Bone marrow (tissue), 2 donors: ENCODE measurements at regions not wholly inside any gene's neighbourhood (a gene's known extent, or its start where the extent isn't known, plus 50 kb on each side); places are given as distances from the start of the nearest gene placed in this dataset.

Experiments used
- DNase-seq, 2 donors: peaks; one replicate each; lab custom pipeline; 2025; lab: John Stamatoyannopoulos, UW

DNA sequence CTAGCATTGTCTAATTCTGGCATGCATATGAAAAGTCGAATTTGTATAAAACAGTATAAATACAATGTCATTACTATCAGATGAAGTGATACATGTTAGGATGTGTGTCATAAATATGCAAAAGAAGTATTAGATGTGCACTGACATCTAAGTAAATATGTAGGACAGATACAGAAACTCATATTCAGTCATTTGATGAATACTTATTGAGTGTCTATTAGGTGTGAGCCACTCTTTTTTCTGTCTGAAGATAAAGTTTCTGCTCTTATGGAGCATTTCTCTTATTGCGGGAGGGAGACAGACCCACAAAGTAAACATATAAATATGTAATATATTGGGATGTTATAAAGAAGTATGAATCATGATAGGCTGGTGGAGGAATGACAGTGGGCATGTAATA is 426.6 kb upstream of the B3GALT2 start:
- DNase-seq, result no peak

DNA sequence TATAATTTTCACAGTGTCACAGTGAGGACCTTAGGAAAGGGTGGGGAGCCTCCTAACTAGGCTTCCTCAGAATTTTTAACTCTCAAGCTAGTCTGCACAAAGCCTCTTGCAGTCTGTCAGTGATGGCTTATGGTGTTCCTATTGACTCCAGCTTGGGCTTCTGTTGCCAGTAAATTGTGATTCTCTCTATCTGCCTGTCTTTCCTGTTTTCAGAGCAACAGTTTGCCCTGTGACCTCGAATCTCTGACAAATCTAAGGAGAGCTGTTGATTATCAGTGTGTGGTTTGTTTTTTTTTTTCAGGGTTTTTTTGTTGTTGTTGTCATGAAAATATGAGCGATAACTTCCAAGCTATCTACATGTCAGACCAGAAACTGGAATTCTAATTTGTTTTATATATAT is 423.2 kb upstream of the B3GALT2 start:
- no peak for DNase-seq

DNA sequence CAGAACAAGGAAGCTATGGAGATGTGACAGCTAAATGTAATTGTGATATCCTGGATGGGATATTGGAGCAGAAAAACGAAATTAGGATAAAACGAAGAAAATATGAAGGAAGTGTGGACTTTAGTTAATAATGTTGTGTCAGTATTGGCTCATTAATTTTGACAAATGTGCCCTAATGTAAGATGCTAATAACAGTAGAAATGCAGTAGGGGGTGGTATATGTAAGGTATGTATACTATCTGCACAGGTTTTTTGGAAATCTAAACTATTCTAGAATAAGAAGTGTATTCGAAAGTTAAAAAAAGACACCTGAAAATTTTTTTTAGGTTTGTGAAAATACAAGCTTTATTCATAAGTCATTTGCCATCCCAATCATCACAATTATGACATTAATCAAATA is 421.4 kb upstream of the B3GALT2 start:
- no peak for DNase-seq

DNA sequence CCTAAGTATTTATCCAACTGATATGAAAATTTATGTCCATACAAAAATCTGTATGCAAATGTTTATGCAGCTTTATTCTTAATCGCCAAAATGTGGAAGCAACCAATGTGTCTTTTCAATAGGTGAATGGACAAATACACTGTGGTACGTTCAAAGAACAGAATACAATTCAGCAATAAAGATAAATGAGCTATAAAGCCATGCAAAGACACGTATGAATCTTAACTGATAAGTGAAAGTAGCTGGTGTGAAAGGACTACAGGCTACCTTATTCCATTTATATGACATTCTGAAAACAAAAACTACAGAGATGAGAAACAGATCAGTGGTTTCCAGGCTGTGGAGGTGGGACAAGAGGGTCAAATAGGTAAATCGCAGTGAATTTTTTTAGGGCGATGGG is 419.6 kb upstream of the B3GALT2 start:
- no peak for DNase-seq

DNA sequence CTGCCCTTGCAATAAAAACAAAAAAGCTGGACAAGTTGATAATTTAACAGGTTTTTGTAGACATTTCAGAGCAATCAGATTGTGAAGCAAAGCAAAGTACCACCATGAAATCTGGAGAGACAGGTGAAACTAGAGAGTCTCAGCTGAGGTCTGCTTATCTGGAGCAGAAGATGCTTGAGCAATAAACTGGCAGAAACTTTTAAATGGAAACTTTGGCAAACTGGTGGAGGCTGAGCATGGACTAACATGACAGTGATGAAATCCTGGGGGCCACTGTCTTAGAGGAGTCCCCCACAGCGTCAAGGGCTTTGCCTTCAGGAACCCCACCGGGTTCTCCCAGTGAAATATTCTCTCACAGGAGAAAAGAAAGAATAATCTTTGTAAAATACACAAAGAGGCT is 416.3 kb upstream of the B3GALT2 start:
- DNase-seq, result no peak

DNA sequence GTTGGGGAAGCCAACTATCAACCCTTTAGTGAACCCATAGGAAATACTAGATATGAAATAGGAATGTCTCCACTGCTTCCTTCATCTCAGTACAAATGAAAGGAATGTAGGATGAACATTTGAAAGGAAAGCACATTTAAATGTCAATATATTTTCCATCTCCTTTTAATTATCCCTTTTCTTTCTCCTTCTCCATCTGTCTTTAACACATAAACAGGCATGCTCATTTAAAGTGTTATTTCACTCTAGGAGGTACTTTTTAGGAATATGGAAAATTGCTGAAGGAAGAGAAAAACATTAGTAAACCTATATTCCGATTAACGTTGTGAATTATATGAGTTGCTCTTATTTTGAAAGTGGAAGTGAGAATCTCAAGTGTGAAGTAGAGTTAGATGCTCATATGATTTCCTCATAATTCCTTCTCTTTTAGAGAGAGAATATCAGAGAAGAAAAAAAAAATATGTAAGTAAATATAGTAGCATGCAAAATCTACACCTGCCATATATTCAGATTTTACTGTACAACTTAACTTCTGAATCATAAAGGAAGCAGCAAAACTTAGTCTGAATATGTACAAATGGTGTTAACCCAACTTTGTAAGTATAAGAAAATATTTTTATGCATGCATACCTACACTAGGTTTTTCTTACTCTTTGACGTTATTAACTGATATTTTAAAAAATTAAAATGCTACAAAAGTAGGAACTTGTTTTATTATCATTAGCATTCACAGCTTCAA is 406.9 kb upstream of the B3GALT2 start:
- no peak for DNase-seq

DNA sequence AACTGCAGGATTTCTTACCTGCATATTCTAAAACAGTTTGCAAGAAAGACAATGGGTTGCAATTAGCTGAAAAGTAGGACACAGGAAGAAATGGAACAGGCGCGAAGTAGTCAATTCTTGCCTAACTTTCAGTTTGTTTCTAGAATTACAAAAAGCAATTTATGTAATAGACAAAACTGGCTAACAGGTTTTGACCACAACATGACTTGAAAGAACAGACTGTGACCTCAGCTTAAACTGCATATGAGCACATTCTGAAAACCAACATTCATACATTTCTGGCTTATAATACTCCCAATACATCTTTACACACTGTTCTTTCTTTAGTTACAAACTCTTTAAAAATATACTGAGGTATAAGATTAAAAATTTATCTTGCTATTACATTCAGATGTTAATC is 405.9 kb upstream of the B3GALT2 start:
- no peak for DNase-seq

DNA sequence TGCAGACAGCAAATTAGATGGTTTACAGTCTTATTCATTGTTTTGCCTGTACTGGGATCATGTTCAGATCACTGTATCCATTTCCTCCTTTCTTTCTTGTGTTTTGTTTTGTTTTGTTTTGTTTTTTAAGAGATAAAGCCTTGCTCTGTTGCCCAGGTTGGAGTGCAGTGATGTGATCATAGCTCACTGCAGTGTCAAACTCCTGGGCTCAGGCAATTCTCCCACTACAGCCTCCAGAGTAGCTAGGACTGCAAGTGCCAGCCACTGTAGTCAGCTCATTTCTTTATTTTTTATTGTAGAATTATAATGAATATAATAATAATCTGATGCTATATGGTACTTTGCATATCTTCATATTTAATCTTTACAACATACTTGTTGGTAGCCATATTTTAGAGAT is 403.7 kb upstream of the B3GALT2 start:
- DNase-seq, result no peak

DNA sequence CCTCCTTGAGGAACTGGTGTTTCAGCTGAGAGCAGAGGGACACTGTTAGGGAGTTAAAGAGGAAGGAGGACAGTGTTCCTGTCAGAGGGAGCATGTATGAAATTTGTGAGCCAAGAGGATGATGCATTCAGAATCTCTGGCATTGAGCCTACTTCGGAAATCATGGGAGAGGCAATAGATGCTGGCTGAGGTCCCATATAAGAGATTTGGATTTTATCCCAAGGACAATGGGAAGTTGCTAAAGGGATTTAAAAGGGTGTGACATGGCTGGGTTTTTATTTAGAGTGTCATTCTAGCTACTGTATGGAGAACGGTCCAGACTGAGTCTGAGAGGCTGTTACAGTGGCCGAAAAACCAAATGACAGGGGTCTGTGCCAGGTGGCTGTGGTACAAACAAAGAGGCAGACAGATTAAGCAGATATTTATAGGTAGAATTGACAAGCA is 403.2 kb upstream of the B3GALT2 start:
- DNase-seq, result no peak

DNA sequence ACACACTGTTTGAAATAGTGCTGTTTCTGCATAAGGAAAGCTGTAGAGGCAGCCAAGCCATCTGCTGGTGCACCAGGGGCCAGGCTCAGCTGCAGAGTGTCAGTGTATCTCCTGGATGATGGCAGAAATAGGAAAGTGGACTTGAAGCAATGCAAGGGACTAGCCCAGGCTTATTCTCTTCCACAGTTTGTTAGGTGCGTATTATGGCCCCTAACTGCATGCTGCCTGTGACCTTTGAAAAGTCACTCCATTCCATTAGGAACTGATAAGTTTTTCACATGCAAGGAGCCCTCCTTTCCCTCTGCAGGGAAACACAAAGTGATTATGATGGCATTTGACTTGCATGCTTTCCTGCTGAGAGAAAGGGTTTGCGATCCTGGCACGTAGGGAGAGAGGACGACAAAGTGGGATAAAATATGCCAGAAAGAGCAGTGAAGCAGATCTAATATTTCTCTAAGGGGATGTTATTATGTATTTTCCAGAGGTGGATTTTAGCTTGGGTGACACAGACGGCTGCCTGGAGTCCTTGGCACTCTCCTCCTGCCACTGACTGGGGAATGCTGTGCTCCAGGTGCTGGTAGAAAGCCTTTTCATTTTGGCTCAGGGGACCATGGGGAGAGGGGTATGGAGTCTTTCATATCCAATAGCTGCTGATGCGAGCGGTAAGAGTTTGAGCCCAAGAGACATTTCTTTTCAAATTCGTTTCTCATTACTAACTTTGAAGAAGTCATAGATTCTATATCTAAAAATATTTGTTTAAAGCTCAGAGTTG is 402.1 kb upstream of the B3GALT2 start:
- DNase-seq, result no peak

DNA sequence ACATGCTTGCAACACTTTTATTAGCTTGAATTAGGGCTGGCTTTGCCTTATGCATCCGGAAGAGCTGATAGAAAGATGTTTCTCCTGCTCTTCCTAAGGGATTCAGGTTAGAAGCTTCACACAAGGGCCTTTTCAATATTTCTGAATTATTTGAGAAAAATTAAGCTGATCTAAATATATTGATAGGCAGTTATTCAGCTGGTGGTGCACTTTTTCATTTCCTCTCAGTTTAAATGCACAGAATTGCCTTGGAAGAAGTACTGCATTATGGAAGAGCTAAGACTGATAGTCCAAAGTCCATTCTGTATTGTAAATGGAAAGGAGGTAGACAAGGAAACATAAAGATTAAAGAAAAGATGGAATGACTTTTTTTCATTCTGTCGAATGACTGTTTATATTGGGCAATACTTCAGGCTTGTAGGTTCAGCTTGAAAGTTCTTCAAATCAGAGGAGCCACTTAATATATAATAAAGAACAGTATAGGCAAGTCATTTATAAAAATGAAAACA is 398.4 kb upstream of the B3GALT2 start:
- no peak for DNase-seq

DNA sequence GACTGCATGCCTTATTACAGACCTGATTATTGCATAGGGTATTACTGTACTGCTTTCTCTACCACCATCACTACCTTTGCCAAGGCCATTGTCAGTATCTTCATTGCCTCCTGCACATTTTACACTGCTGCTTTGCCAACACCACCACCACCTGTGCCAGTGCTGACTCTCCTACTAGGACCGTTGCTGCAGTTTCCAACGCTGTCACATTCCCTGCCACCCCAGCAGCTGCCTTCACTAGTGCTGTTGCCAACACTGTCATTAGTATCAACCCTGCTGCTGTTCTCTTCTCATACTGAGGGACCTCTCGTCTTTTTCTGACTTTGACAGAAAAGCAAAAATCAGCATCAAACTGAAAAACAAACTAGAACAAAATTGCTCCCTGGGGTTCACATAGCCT is 394.9 kb upstream of the B3GALT2 start:
- DNase-seq, result no peak

DNA sequence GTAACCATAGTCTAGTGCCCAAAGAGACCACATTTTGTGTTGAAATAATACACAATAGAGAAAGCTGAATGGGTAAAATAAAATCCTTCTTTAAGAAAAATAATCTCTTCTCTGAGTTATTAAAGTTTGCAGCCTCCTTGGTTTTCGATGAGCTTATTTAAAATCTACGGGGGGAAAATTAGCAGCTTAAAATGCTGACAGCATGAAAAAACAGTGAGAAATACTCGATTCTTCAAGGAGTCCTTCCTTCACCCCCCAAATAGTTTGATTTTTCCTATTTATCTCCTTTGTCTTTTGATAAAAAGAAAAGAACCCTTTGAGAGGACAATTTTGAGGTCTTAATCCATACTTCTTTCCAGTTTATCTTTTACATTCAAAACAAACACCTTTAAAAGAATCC is 394.0 kb upstream of the B3GALT2 start:
- DNase-seq, result no peak

DNA sequence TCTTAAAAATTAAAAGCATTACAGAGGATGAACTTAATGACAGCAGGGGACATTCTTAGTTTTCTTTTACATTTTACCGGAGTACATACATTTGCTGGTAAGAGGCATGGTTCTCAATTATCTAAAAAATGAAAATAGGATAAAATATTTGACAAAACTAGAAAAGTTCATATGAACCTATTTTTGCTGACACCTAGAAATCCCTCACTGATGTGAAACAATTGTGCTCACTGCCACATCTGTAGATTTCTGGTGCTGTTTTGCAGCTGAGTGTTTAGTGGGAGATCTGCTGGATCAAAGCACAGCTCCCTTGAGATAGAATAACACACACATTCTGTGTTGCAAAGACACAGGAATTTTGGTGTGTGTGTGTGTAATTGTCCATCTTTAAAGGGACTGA is 392.9 kb upstream of the B3GALT2 start:
- no peak for DNase-seq

DNA sequence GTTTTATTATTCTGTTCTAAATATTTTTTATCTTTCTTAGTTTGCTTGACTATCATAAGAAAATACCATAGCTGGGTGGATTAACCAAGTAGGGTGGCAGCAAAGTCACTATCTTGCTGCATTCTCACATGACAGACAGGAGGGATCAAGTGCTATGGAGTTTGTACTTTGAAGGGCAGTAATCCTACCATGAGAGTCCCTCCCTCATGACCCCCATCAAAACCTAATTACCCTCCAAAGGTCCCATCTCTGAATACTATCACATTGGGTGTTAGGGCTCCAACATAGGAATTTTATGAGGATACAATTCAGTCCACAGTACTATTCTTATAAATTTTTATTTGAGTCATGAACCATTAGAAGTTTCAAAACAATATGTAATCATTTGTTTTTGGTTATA is 388.5 kb upstream of the B3GALT2 start:
- no peak for DNase-seq

DNA sequence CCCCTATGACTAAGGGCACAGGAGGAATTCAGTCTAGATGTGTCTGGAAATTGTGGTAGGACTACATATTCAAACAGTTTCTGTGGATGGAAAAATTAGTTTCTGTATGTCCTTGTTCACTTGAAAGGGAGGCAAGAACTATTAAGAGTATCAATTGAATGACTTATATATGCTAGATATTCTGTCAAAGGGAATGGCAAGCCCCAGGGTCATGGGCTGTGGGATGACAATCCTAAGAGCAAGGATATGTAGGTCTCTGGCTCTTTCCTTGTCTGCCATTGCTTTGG is 383.5 kb upstream of the B3GALT2 start:
- DNase-seq, result no peak

DNA sequence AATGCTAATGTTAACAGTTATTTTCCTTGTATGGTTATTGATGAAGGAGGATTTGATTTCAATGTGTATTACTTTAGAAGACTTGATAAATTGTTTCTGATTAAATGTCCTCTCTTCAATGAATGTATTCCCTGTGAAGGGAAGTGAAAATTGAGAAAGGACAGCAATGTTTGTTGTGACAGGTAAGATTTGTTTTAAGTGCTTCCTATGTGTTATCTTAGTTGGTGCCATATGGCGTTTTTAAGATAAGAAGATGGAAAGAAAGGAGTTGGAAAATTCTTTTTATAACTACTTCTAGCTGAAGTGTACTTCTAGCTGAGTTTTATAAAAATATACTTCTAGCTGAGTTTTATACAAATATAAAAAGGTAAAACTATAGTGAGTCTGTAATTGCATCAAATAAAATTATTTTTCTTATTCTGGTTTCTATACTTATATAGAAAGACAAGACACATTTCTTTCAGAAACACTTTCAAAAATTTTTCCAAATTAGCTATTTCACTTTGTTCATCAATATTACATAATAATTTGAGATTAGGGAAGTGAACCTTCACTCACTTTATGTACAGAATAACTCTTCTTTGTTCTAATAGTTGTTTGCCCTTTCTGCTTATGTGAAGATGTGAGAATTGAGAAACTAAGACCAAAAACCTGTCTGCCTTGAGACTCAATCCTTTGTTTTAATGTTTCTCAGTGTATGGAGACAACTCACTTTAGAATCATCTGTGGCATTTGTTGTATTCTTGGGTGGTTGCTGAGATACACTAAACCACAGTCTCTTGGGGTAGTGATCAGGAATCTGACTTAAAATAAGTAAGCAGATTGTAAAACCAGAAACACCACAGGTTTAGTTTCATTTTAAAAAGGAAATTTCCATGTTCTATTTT is 382.9 kb upstream of the B3GALT2 start:
- DNase-seq, result no peak

DNA sequence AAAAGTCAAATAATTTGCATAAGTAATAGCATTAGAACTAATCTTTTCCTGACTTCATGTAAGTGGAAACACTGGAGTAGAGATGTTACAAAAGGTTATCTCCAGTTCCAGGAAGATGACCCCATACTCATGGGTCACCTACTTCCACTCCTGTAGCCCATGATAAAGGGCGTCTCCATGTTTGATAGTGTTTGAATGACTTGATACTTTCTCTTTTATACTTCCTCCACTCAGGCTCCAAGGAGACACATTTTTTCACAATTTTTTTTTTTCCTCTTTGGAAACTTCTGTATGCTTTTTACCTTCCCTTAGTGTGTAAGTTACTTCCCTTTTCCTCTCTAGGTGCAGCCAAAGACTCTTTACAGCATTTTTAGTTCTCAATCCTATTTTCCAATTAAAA is 382.1 kb upstream of the B3GALT2 start:
- no peak for DNase-seq

DNA sequence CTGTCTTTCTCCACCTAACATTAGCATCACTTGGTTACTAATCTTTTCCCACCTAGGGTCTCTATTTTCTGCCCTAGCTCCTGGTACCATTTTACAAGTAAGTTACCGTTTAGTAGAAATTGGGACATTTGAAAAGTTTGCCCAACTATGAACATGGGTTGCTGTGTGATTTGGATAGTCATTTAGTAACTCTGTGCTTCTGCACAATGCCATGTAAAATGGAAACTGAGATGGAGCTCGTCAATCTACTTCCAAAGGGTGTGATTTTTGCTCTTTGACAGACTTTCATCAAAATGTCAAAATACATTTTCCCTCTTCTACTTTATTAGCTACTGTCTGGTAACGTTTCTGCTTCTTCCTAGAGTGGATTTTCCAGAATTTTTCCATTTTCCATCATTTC is 381.5 kb upstream of the B3GALT2 start:
- no peak for DNase-seq

DNA sequence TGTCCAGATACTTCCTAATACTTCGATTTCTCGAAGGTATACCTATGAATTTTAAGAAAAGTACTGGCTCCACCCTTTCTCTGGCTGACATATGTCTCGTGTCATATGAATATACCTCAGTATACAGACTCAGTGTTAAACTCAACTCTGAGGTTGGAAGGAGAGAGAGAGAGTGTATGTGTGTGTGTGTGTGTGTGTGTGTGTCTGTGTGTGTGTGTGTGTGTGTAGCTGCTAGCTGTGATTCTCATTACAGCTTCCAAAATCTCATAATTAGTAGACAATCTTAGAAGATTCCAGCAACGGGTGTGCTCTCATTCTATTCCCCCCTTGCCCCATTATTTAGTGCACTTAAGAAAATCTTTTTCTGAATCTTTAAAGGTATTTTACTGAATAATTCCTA is 380.3 kb upstream of the B3GALT2 start:
- DNase-seq, result no peak

DNA sequence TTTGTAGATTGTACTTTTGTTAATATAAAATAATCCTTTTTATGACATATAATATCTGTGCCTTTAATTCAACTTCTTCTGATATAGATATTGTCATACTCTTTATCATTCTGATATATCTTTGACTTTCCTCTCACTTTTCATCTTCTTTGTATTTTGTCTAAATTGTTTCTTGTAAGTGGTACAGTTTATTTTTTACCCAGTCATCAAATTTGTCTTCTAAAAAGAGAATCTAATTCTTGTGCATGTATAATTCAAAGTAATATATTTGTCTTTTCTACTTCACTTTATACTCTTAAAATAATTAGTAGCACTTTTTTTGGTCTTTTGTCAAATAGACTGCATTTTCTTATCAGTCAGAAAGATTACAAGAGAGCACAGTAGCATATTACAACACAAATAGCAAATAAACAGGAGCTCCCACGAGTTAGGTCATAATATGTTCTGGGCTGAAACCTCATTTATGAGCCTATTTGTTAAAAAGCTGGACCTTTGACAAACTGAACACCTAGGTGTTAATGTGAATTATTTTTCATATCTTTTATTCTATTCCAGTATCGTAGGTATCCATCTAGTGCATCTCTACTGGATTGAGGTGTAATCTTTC is 379.7 kb upstream of the B3GALT2 start:
- DNase-seq, result no peak

DNA sequence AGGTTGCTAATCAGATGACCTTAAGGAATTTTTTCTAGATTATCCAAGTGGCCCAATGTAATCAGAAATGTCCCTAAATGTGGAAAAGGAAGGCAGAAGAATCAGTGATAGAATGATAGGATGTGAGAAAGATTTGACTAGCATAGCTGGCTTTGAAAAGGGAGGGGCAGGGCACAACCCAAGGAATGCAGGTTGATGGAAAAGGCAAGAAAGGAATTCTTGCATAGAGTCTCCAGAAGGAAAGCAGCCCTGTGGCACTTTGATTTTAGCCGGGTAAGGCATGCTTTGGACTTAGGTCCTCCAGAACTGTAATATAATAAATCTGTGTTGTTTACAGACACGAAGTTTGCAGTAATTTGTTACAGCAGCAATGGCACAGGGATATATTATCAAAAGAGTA is 375.7 kb upstream of the B3GALT2 start:
- no peak for DNase-seq
